Right lobe of liver (tissue), 6 donors: ENCODE measurements at regions not wholly inside any gene's neighbourhood (a gene's known extent, or its start where the extent isn't known, plus 50 kb on each side); places are given as distances from the start of the nearest gene placed in this dataset.

Source experiments
- ATAC-seq, 4 donors: fragments of 200-7000 bp; cut with Tn5 transposase; one replicate each; pipeline ENCODE4 v1.9.1; 2020; ENCODE audit warnings: mild to moderate bottlenecking in 4 of 4, moderate library complexity in 4 of 4
- DNase-seq, 3 donors: peaks; one replicate each; pipeline ENCODE4 v3.0.0-alpha.2; 2020
- H3K27ac ChIP-seq, 3 donors: fragments of 200-600 bp; one replicate each; pipeline ENCODE4 v1.8.0; 2022
- H3K27me3 ChIP-seq, 2 donors: fragments of 200-600 bp; one replicate each; pipeline ENCODE4 v1.8.0; 2022
- H3K36me3 ChIP-seq, 4 donors: fragments of 200-600 bp; sonication (generic) in 1 of 4; one replicate each; pipeline versions ENCODE4 v1.5.1 to v1.8.0; 2017 to 2022; ENCODE audit warnings: control low read depth in 1 of 4
- H3K4me1 ChIP-seq, 4 donors: fragments of 200-600 bp; sonication (generic) in 1 of 4; one replicate each; pipeline versions ENCODE4 v1.5.1 to v1.8.0; 2017 to 2022; ENCODE audit warnings: control low read depth in 1 of 4
- H3K4me3 ChIP-seq, 3 donors: fragments of 200-600 bp; one replicate each; pipeline ENCODE4 v1.8.0; 2022
- H3K9me3 ChIP-seq, 4 donors: fragments of 200-600 bp; sonication (generic) in 1 of 4; one replicate each; pipeline versions ENCODE4 v1.5.1 to v1.8.0; 2017 to 2022; ENCODE audit warnings: control low read depth in 1 of 4
- POLR2A ChIP-seq: fragments of 450-650 bp; IDR thresholded peaks from one replicate; pipeline ENCODE4 v1.6.1; 2017; ENCODE audit warnings: antibody characterized with exemption, mild to moderate bottlenecking
- WGBS: methylation state at CpG from one replicate; pipeline ENCODE4 v1.1.6; 2018; ENCODE audit warnings: low coverage, low lambda C conversion rate; ENCODE audit not compliant: insufficient coverage; ENCODE audit errors: missing lambda C conversion rate; 5-methylcytosine and 5-hydroxymethylcytosine counted together
- intact Hi-C, 2 donors: fragments of 100-400 bp; cut with DNase I; formaldehyde crosslinking; loops; one replicate each; pipeline versions ENCODE4 v1.11.2 to v1.14.1; 2022
- TF ChIP-seq, protein P1 (sequence below), 4 donors: fragments of 200-600 bp in 3 of 4; fragments of 450-650 bp in 1 of 4; IDR thresholded peaks; one replicate each; pipeline versions ENCODE4 v1.5.1 to v1.8.0; 2016 to 2022; ENCODE audit warnings: antibody characterized with exemption in 4 of 4, mild to moderate bottlenecking in 2 of 4
- donor health status: DM: no; HTN: yes; CAD: no.
- donor health status: DM: no; HTN: no; CAD: no.
- donor health status: DM: no; HTN: no; CAD: no.
- donor health status: DM: no; HTN: yes; CAD: no.
- donor health status: DM: no; HTN: yes; CAD: no.

DNA sequence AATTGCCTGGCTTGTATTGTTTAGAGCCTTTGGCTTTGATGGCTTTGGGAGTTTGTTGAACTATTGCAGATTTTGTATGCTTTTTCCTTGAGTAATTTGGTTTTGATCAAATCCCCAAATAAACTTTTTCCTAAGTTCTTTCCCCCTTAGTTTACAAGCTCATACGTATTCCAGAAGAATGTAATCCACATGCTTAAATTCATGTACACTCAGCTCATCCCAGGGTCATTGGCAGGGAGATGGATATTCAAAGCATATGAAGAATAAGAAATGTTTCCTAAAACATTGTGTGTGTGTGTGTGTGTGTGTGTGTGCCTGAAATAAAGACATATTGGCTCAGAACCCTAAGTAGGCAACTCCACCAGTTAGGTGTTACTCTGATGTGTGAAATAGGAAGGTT is 89.4 kb downstream of the TMEM30B start:
- no peak for ATAC-seq
- H3K36me3 ChIP-seq, result no peaks in the 10 kb centered on the region
- H3K4me1 ChIP-seq, result peaks cover 0 to 5% (median 0%) of the 10 kb centered on the region in 4 donors
- intact Hi-C loops, result no loop called here
- H3K27ac ChIP-seq, result no peak overlapping the region
- WGBS, result 76% methylated on average over 1 of the region's 1 CpG
- H3K9me3 ChIP-seq, result no peaks in the 10 kb centered on the region
- no peak overlapping the region for H3K4me3 ChIP-seq
- H3K27me3 ChIP-seq, result no peaks in the 10 kb centered on the region
- no peak for DNase-seq
- no peak for TF ChIP-seq POLR2A
- TF ChIP-seq, protein P1, sequence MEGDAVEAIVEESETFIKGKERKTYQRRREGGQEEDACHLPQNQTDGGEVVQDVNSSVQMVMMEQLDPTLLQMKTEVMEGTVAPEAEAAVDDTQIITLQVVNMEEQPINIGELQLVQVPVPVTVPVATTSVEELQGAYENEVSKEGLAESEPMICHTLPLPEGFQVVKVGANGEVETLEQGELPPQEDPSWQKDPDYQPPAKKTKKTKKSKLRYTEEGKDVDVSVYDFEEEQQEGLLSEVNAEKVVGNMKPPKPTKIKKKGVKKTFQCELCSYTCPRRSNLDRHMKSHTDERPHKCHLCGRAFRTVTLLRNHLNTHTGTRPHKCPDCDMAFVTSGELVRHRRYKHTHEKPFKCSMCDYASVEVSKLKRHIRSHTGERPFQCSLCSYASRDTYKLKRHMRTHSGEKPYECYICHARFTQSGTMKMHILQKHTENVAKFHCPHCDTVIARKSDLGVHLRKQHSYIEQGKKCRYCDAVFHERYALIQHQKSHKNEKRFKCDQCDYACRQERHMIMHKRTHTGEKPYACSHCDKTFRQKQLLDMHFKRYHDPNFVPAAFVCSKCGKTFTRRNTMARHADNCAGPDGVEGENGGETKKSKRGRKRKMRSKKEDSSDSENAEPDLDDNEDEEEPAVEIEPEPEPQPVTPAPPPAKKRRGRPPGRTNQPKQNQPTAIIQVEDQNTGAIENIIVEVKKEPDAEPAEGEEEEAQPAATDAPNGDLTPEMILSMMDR (IDR thresholded peaks at IDR 0.05), result no peak

DNA sequence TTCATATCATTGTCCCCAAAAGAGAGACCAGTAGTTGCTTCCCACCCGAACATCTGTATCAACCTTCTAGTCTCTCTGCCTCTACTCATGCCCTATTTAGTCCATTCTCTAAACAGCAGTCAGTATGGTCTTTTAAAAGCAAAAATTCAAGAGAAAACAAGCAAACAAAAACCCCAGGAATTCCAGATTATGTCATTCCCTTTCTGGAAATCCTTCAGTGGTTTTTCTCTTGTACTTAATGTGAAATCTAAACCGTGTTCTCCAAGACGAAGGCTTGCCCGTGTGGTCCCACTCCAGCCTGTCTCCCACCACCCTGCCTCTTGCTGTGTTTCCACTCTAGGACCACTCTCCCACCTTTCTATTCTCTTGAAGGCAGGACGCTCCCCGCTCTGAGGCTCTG is 90.8 kb downstream of the TMEM30B start:
- TF ChIP-seq POLR2A, result no peak
- TF ChIP-seq, protein P1 (IDR thresholded peaks at IDR 0.05), result no peak
- no peak for ATAC-seq
- WGBS, result 83% methylated on average over 6 of the region's 6 CpGs
- DNase-seq, result no peak
- H3K27me3 ChIP-seq, result no peaks in the 10 kb centered on the region
- intact Hi-C loops, result no loop called here
- no peak overlapping the region for H3K4me3 ChIP-seq
- no peaks in the 10 kb centered on the region for H3K36me3 ChIP-seq
- no peaks in the 10 kb centered on the region for H3K9me3 ChIP-seq
- no peak overlapping the region for H3K27ac ChIP-seq
- peaks cover 0 to 5% (median 0%) of the 10 kb centered on the region in 4 donors for H3K4me1 ChIP-seq

DNA sequence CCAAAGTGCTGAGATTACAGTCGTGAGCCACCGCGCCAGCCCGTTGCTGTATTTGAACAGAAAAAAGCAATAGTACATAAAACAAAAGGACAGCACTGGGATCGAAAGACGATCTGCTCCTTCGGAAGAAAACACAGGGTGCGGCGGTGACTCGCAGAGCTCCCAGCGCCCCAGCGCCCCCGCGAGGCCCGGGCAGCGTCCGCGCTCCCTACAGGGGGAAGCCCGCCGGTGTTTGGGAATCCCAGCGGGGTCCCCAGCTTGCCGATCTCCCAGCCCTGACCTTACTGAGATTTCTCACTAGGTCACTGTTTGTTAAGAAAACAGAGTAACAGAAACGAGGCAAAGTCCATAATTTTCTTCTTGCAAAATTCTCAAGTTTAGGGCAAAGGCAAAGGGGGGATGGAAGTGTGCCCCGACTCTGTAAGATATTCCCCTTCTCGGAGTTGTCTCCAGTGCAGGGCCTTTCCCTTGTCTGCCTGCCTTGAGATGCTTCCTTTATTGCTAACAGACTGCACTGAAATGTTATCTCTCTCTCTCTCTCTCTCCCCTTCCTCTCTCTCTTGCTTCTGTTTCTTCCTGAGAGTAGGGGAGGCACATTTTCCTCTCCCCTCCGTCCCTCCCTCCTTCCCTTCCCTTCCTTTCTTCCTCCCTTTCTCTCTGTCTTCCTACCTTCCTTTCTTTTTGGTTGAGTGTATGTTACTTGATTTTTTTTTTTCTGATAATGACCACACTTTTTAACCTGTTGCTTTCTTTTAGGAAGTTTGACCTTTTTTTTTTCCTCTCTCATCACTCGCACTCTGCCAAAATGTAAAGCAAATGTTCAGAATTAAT is 91.9 kb downstream of the TMEM30B start:
- H3K9me3 ChIP-seq, result no peaks in the 10 kb centered on the region
- no peak overlapping the region for H3K27ac ChIP-seq
- H3K4me1 ChIP-seq, result peaks cover 0 to 5% (median 0%) of the 10 kb centered on the region in 4 donors
- intact Hi-C loops, result no loop called here
- TF ChIP-seq POLR2A, result no peak
- TF ChIP-seq, protein P1 (IDR thresholded peaks at IDR 0.05), result peak; percentile 24 to 67 (median 52)
- ATAC-seq (peak; percentile 84 to 96 (median 89)), DNase-seq (peak; percentile 50 to 69 (median 69))
- no peaks in the 10 kb centered on the region for H3K36me3 ChIP-seq
- H3K27me3 ChIP-seq, result no peaks in the 10 kb centered on the region
- H3K4me3 ChIP-seq, result peak overlapping the region; percentile 33 to 54 (median 42)
- WGBS, result 5% methylated on average over 27 of the region's 27 CpGs

DNA sequence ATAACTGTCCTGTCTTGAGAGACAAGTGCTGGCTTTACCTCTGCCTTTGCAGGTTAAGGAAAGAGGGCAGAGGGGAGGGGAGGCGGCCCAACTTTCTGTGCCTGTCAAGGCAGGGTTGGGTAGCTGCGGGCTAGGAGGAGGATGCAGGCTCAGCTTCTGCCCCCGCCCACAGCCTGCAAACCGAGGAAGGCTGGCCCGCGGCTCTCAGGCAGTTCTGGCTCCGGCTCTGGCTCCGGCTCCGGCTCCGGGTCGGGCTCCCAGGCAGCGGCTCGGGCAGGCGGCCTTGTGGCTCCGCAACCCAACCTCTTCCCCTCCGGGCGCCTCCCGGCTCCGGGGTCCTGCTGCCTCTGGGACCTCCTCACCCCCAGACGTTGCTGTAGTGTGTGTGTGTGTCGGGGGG is 92.9 kb downstream of the TMEM30B start:
- no peaks in the 10 kb centered on the region for H3K9me3 ChIP-seq
- H3K36me3 ChIP-seq, result no peaks in the 10 kb centered on the region
- intact Hi-C loops, result no loop called here
- no peak for TF ChIP-seq POLR2A
- TF ChIP-seq, protein P1 (IDR thresholded peaks at IDR 0.05), result no peak
- no peaks in the 10 kb centered on the region for H3K27me3 ChIP-seq
- peaks cover 0 to 5% (median 0%) of the 10 kb centered on the region in 4 donors for H3K4me1 ChIP-seq
- no peak overlapping the region for H3K27ac ChIP-seq
- no peak overlapping the region for H3K4me3 ChIP-seq
- 20% methylated on average over 1 of the region's 21 CpGs for WGBS
- DNase-seq (peak; percentile 21 to 57 (median 45)), ATAC-seq (peak; percentile 18 to 64 (median 44))
